Fibroblast of lung (primary cell): ENCODE measurements at regions not wholly inside any gene's neighbourhood (a gene's known extent, or its start where the extent isn't known, plus 50 kb on each side); places are given as distances from the start of the nearest gene placed in this dataset.

ENCODE experiments used
- DNase-seq, 2 donors: peaks; one replicate each; pipeline versions ENCODE4 v3.0.0 to v3.0.0-alpha.2; 2010; ENCODE audit warnings: low read depth in 2 of 2
- H2AFZ ChIP-seq: 2 replicates; pipeline ENCODE4 v1.5.1; 2012; ENCODE audit warnings: low read length, control low read depth, inconsistent platforms
- H3K27ac ChIP-seq: 2 replicates; pipeline ENCODE4 v1.5.1; 2011; ENCODE audit warnings: low read length, control low read depth; ENCODE audit not compliant: insufficient read depth
- H3K27me3 ChIP-seq: 2 replicates; pipeline ENCODE4 v1.5.1; 2011; ENCODE audit warnings: mild to moderate bottlenecking, low read length; ENCODE audit not compliant: control insufficient read depth, insufficient read depth
- H3K36me3 ChIP-seq: 2 replicates; pipeline ENCODE4 v1.5.1; 2011; ENCODE audit warnings: low read length; ENCODE audit not compliant: control insufficient read depth, insufficient read depth
- H3K4me1 ChIP-seq: 2 replicates; pipeline ENCODE4 v1.5.1; 2011; ENCODE audit warnings: low read length; ENCODE audit not compliant: control insufficient read depth, insufficient read depth; ENCODE audit errors: extremely low read depth
- H3K4me2 ChIP-seq: 2 replicates; pipeline ENCODE4 v1.5.1; 2011; ENCODE audit warnings: low read length, control low read depth; ENCODE audit not compliant: insufficient read depth; ENCODE audit errors: extremely low read depth
- H3K4me3 ChIP-seq, 4 experiments: fragments of 200-600 bp in 1 of 4; sonication (generic) in 1 of 4; replicated peaks in 1 of 4; 2 replicates each; pipeline ENCODE4 v1.5.1; 2011 to 2016; ENCODE audit warnings: low read length in 4 of 4, low read depth in 3 of 4, mild to moderate bottlenecking in 3 of 4, control low read depth in 2 of 4, inconsistent platforms in 1 of 4, mixed read lengths in 1 of 4; ENCODE audit not compliant: insufficient read depth in 1 of 4; ENCODE audit errors: control extremely low read depth in 1 of 4
- H3K79me2 ChIP-seq: 2 replicates; pipeline ENCODE4 v1.5.1; 2012; ENCODE audit warnings: mild to moderate bottlenecking, low read length, inconsistent platforms; ENCODE audit not compliant: control insufficient read depth, insufficient read depth
- H3K9ac ChIP-seq: 2 replicates; pipeline ENCODE4 v1.5.1; 2011; ENCODE audit warnings: mild to moderate bottlenecking, low read length, control low read depth; ENCODE audit not compliant: insufficient read depth
- H3K9me3 ChIP-seq: 2 replicates; pipeline ENCODE4 v1.5.1; 2012; ENCODE audit warnings: low read depth, low read length; ENCODE audit not compliant: control insufficient read depth, insufficient read depth
- H4K20me1 ChIP-seq: 2 replicates; pipeline ENCODE4 v1.5.1; 2011; ENCODE audit warnings: low read length; ENCODE audit not compliant: control insufficient read depth, insufficient read depth; ENCODE audit errors: extremely low read depth
- EZH2 ChIP-seq: IDR thresholded peaks from 2 replicates; pipeline ENCODE4 v1.5.1; 2012; ENCODE audit warnings: low read length, control low read depth, mild to moderate bottlenecking; ENCODE audit errors: missing control alignments
- TF ChIP-seq, protein P1 (sequence below), 2 donors: IDR thresholded peaks in 1 of 2; conservative IDR thresholded peaks in 1 of 2; 1 replicate in 1 of 2; 2 replicates in 1 of 2; pipeline ENCODE4 v1.5.1; 2011 to 2012; ENCODE audit warnings: low read length in 2 of 2, control low read depth in 1 of 2, inconsistent platforms in 1 of 2, low read depth in 1 of 2, mild to moderate bottlenecking in 1 of 2

DNA sequence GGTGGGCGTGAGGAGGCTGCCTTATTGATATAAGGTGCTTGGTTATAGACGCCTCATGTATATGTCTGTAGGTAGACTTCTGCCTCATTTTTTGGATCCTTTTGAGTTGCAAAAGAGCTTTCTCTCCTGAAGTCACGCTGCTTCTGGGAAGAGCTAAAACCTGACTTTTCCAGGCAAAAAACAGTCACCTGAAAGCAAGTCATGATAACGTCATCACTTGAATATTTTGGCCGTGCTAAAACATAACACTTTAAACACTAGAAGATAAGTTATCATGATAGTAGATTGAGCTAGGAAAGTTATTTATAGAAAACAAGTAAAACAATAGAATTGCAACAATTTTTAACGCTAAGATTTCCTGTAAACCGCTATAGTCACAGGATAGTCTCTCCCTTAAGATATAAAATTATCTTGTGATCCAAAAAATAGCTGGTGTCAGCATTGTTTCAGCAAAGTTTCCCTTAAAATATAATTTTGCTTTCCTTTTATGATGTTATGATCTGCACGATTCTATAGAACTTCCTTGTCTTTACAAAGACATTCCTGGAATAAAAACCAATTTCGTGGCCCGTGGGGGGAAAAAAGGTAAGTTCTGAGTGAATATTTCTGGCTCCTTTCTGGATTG is 69.0 kb upstream of the AKAP12 start:
- Histone ChIP-seq H3K27ac (no peak overlapping the region), H3K4me1 (no peaks in the 10 kb centered on the region), H3K4me3 (no peak overlapping the region), H4K20me1 (no peaks in the 10 kb centered on the region), H3K36me3 (no peaks in the 10 kb centered on the region), H3K9ac (no peak overlapping the region), H3K27me3 (no peaks in the 10 kb centered on the region), H2AFZ (no peak overlapping the region), H3K9me3 (no peaks in the 10 kb centered on the region), H3K79me2 (no peaks in the 10 kb centered on the region), H3K4me2 (no peak overlapping the region)
- no peak for TF ChIP-seq EZH2
- TF ChIP-seq, protein P1, sequence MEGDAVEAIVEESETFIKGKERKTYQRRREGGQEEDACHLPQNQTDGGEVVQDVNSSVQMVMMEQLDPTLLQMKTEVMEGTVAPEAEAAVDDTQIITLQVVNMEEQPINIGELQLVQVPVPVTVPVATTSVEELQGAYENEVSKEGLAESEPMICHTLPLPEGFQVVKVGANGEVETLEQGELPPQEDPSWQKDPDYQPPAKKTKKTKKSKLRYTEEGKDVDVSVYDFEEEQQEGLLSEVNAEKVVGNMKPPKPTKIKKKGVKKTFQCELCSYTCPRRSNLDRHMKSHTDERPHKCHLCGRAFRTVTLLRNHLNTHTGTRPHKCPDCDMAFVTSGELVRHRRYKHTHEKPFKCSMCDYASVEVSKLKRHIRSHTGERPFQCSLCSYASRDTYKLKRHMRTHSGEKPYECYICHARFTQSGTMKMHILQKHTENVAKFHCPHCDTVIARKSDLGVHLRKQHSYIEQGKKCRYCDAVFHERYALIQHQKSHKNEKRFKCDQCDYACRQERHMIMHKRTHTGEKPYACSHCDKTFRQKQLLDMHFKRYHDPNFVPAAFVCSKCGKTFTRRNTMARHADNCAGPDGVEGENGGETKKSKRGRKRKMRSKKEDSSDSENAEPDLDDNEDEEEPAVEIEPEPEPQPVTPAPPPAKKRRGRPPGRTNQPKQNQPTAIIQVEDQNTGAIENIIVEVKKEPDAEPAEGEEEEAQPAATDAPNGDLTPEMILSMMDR (conservative IDR thresholded peaks at IDR 0.05 in 1 of 2, IDR thresholded peaks at IDR 0.05 in 1 of 2; ENCODE audit: low read depth in 1 of 2, low read length in 2 of 2) = no peak
- no peak for DNase-seq

DNA sequence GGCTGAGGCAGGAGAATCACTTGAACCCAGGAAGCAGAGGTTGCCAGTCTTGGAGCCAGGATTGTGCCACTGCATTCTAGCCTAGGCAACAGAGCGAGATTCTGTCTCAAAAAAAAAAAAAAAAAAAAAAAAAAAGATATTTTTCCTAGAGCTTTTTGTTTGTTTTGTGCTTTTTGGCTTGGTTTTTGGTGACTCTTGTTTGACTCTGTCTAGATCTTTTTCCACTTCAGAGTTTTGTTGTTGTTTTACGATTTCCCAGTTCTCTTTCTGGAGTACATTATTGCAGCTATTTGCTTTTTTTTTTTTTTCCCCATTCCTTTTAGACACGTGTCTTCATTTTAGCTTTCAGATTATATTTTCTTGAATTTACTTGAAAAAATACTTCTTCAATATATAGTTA is 67.0 kb upstream of the AKAP12 start:
- H2AFZ ChIP-seq = no peak overlapping the region
- no peaks in the 10 kb centered on the region for H4K20me1 ChIP-seq
- H3K27ac ChIP-seq = no peak overlapping the region
- H3K27me3 ChIP-seq = no peaks in the 10 kb centered on the region
- no peak overlapping the region for H3K4me2 ChIP-seq
- no peaks in the 10 kb centered on the region for H3K4me1 ChIP-seq
- H3K79me2 ChIP-seq = no peaks in the 10 kb centered on the region
- no peaks in the 10 kb centered on the region for H3K36me3 ChIP-seq
- H3K9ac ChIP-seq = no peak overlapping the region
- no peak for DNase-seq
- no peak overlapping the region for H3K4me3 ChIP-seq
- H3K9me3 ChIP-seq = no peaks in the 10 kb centered on the region
- no peak for TF ChIP-seq EZH2
- TF ChIP-seq, protein P1 (conservative IDR thresholded peaks at IDR 0.05 in 1 of 2, IDR thresholded peaks at IDR 0.05 in 1 of 2; ENCODE audit: low read depth in 1 of 2, low read length in 2 of 2) = no peak

DNA sequence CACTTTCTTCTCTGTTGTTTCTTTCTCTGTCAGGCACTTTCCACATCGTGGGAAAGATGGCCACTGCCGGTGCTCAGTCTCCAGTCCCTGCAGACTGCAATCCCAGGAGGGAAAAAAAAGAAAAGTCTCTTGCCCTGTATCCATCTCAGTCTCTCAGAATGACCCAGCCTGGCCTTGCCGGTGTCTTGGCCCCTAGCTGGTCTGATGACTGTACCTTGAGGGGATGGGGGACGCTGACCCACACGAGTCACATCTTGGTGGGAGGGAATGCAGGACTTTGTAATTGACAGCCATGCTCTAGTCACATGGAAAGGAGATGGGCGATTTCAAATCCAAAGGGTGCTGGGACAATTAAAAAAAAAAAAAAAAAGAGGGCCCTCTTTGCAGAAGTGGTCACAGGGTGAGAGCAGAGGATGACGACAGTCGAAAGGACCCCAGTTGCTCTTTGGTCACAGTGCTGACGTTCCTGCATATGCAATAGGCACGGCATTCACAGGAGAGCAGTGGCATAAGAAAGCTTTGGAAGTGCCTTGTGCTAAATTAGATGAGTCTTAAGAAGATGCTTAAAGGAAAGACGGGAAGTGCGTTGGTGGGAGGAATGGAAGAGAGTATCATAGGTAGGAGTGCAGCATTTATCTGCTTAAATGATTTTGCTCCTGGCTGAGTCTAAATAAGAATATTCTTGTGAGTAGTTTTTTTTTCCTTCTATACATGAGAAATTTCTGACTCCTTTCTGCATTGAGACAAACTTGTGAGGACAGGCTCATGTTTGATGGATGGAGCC is 63.9 kb upstream of the AKAP12 start:
- Histone ChIP-seq H4K20me1 (no peaks in the 10 kb centered on the region), H3K79me2 (no peaks in the 10 kb centered on the region), H3K27me3 (no peaks in the 10 kb centered on the region), H3K9ac (no peak overlapping the region), H3K4me1 (no peaks in the 10 kb centered on the region), H3K27ac (no peak overlapping the region), H3K4me3 (no peak overlapping the region), H3K4me2 (no peak overlapping the region), H2AFZ (no peak overlapping the region), H3K36me3 (no peaks in the 10 kb centered on the region), H3K9me3 (no peaks in the 10 kb centered on the region)
- TF ChIP-seq, protein P1 (conservative IDR thresholded peaks at IDR 0.05 in 1 of 2, IDR thresholded peaks at IDR 0.05 in 1 of 2; ENCODE audit: low read depth in 1 of 2, low read length in 2 of 2) = no peak
- TF ChIP-seq EZH2 = no peak
- DNase-seq = no peak
